HUES48 (cell line): ENCODE measurements at regions not wholly inside any gene's neighbourhood (a gene's known extent, or its start where the extent isn't known, plus 50 kb on each side); places are given as distances from the start of the nearest gene placed in this dataset.
"Not testable (repeated sequence)": the region's sequence is repeated elsewhere in the genome, so short reads cannot be mapped to it uniquely, and the experiment has no call there.

Experiments
- H3K27ac ChIP-seq: one replicate; pipeline ENCODE4 v1.7.0; 2013; ENCODE audit warnings: low read depth, low read length, inconsistent platforms
- H3K27me3 ChIP-seq: 2 replicates; pipeline ENCODE4 v1.6.1; 2013; ENCODE audit warnings: mild to moderate bottlenecking, low read length; ENCODE audit not compliant: control insufficient read depth, insufficient read depth
- H3K36me3 ChIP-seq: 2 replicates; pipeline ENCODE4 v1.6.1; 2013; ENCODE audit warnings: low read length; ENCODE audit not compliant: control insufficient read depth, insufficient read depth
- H3K4me1 ChIP-seq: 2 replicates; pipeline ENCODE4 v1.6.1; 2013; ENCODE audit warnings: mild to moderate bottlenecking, low read length; ENCODE audit not compliant: control insufficient read depth, insufficient read depth
- H3K4me3 ChIP-seq: 2 replicates; pipeline ENCODE4 v1.5.1; 2013; ENCODE audit warnings: mild to moderate bottlenecking, low read depth, low read length
- H3K9ac ChIP-seq: 2 replicates; pipeline ENCODE4 v1.6.1; 2013; ENCODE audit warnings: mild to moderate bottlenecking, low read depth, low read length, moderate library complexity
- H3K9me3 ChIP-seq: 2 replicates; pipeline ENCODE4 v1.6.1; 2013; ENCODE audit warnings: low read length; ENCODE audit not compliant: control insufficient read depth, insufficient read depth

- peaks cover 44% of the 10 kb centered on the region for H3K4me1 ChIP-seq
- H3K4me3 ChIP-seq, result no peak overlapping the region
- H3K36me3 ChIP-seq, result no peaks in the 10 kb centered on the region
- no peaks in the 10 kb centered on the region for H3K9me3 ChIP-seq
- no peak overlapping the region for H3K9ac ChIP-seq
- no peaks in the 10 kb centered on the region for H3K27me3 ChIP-seq
- H3K27ac ChIP-seq, result no peak overlapping the region
Observed at GRCh38 chr3:170814822-170815221, 55.2 kb downstream of the RPL22L1 start.

- Histone ChIP-seq H3K27me3 (no peaks in the 10 kb centered on the region), H3K27ac (no peak overlapping the region), H3K4me1 (peaks cover 44% of the 10 kb centered on the region), H3K9ac (no peak overlapping the region), H3K4me3 (no peak overlapping the region), H3K9me3 (no peaks in the 10 kb centered on the region), H3K36me3 (no peaks in the 10 kb centered on the region)
Observed at GRCh38 chr3:170813266-170813665, 56.7 kb downstream of the RPL22L1 start.

- peaks cover 40% of the 10 kb centered on the region for H3K4me1 ChIP-seq
- H3K27ac ChIP-seq, result no peak overlapping the region
- no peak overlapping the region for H3K4me3 ChIP-seq
- H3K9ac ChIP-seq, result no peak overlapping the region
- H3K27me3 ChIP-seq, result no peaks in the 10 kb centered on the region
- no peaks in the 10 kb centered on the region for H3K36me3 ChIP-seq
- H3K9me3 ChIP-seq, result no peaks in the 10 kb centered on the region
Observed at GRCh38 chr3:170811928-170812591, 57.9 kb downstream of the RPL22L1 start.

GRCh38 chr3:170811515-170811914 lies 58.5 kb downstream of the RPL22L1 start:
- Histone ChIP-seq H3K4me1 (peaks cover 39% of the 10 kb centered on the region), H3K27me3 (no peaks in the 10 kb centered on the region), H3K9ac (no peak overlapping the region), H3K9me3 (no peaks in the 10 kb centered on the region), H3K36me3 (no peaks in the 10 kb centered on the region), H3K4me3 (no peak overlapping the region), H3K27ac (no peak overlapping the region)

GRCh38 chr3:170809975-170810357 lies 60.0 kb downstream of the RPL22L1 start:
- H3K4me3 ChIP-seq, result no peak overlapping the region
- H3K9me3 ChIP-seq, result no peaks in the 10 kb centered on the region
- H3K27ac ChIP-seq, result no peak overlapping the region
- no peak overlapping the region for H3K9ac ChIP-seq
- H3K36me3 ChIP-seq, result no peaks in the 10 kb centered on the region
- no peaks in the 10 kb centered on the region for H3K27me3 ChIP-seq
- peaks cover 30% of the 10 kb centered on the region for H3K4me1 ChIP-seq

GRCh38 chr3:170809007-170809974 lies 60.7 kb downstream of the RPL22L1 start:
- no peaks in the 10 kb centered on the region for H3K36me3 ChIP-seq
- no peak overlapping the region for H3K9ac ChIP-seq
- H3K4me3 ChIP-seq, result no peak overlapping the region
- H3K27ac ChIP-seq, result no peak overlapping the region
- H3K27me3 ChIP-seq, result no peaks in the 10 kb centered on the region
- no peaks in the 10 kb centered on the region for H3K9me3 ChIP-seq
- peaks cover 28% of the 10 kb centered on the region for H3K4me1 ChIP-seq

- Histone ChIP-seq H3K4me3 (no peak overlapping the region), H3K4me1 (peaks cover 20% of the 10 kb centered on the region), H3K36me3 (no peaks in the 10 kb centered on the region), H3K27me3 (no peaks in the 10 kb centered on the region), H3K9me3 (no peaks in the 10 kb centered on the region), H3K27ac (no peak overlapping the region), H3K9ac (no peak overlapping the region)
Observed at GRCh38 chr3:170808041-170808440, 62.0 kb downstream of the RPL22L1 start.

GRCh38 chr3:170806676-170807075 lies 63.3 kb downstream of the RPL22L1 start:
- Histone ChIP-seq H3K36me3 (no peaks in the 10 kb centered on the region), H3K27ac (no peak overlapping the region), H3K9ac (no peak overlapping the region), H3K4me1 (peaks cover 16% of the 10 kb centered on the region), H3K27me3 (no peaks in the 10 kb centered on the region), H3K4me3 (no peak overlapping the region), H3K9me3 (no peaks in the 10 kb centered on the region)

- Histone ChIP-seq H3K9ac (no peak overlapping the region), H3K27me3 (no peaks in the 10 kb centered on the region)
Observed at GRCh38 chr3:170806141-170806540, 63.9 kb downstream of the RPL22L1 start.

GRCh38 chr3:170805296-170805695 lies 64.7 kb downstream of the RPL22L1 start:
- H3K27ac ChIP-seq, H3K36me3 ChIP-seq, H3K9ac ChIP-seq, H3K4me3 ChIP-seq, H3K27me3 ChIP-seq, H3K9me3 ChIP-seq: not testable (repeated sequence)
- H3K4me1 ChIP-seq, result peaks cover 15% of the 10 kb centered on the region

More at GRCh38 chr3:170806141-170806540, 63.9 kb downstream of the RPL22L1 start:
- H3K27ac ChIP-seq, result no peak overlapping the region
- peaks cover 15% of the 10 kb centered on the region for H3K4me1 ChIP-seq
- H3K36me3 ChIP-seq, result no peaks in the 10 kb centered on the region
- no peak overlapping the region for H3K4me3 ChIP-seq
- no peaks in the 10 kb centered on the region for H3K9me3 ChIP-seq

GRCh38 chr3:170804634-170805033 lies 65.4 kb downstream of the RPL22L1 start:
- H3K4me1 ChIP-seq, result peaks cover 15% of the 10 kb centered on the region
- H3K36me3 ChIP-seq, H3K9ac ChIP-seq, H3K4me3 ChIP-seq, H3K9me3 ChIP-seq, H3K27ac ChIP-seq, H3K27me3 ChIP-seq: not testable (repeated sequence)
